ACHN (cell line): ENCODE measurements at regions not wholly inside any gene's neighbourhood (a gene's known extent, or its start where the extent isn't known, plus 50 kb on each side); places are given as distances from the start of the nearest gene placed in this dataset.
"Not testable (repeated sequence)": the region's sequence is repeated elsewhere in the genome, so short reads cannot be mapped to it uniquely, and the experiment has no call there.

Source experiments
- DNase-seq: peaks from one replicate; pipeline ENCODE4 v3.0.0-alpha.2; 2015
- in situ Hi-C: cut with HindIII; loops from 2 replicates; pipeline ENCODE4 v1.10.0; 2017; ENCODE audit warnings: low sequenced_read_pairs, low pct_ligation_motif_present, low pct_unique_long_range_greater_than_20kb

GRCh38 chr12:9295872-9296271, 87.7 kb upstream of the PZP start:
- DNase-seq, in situ Hi-C loops: not testable (repeated sequence)

- in situ Hi-C loops = not testable (repeated sequence)
Measured at GRCh38 chr12:9294072-9294620, 86.0 kb upstream of the PZP start.

GRCh38 chr12:9293391-9293790, 85.2 kb upstream of the PZP start:
- DNase-seq, in situ Hi-C loops: not testable (repeated sequence)

More at GRCh38 chr12:9294072-9294620, 86.0 kb upstream of the PZP start:
- DNase-seq = not testable (repeated sequence)

- in situ Hi-C loops, DNase-seq: not testable (repeated sequence)
Measured at GRCh38 chr12:9289984-9290383, 81.8 kb upstream of the PZP start.

GRCh38 chr12:9284724-9285123, 76.5 kb upstream of the PZP start:
- DNase-seq, in situ Hi-C loops: not testable (repeated sequence)

GRCh38 chr12:9284197-9284596, 76.0 kb upstream of the PZP start:
- in situ Hi-C loops = not testable (repeated sequence)
- DNase-seq = peak; percentile 43

- in situ Hi-C loops = not testable (repeated sequence)
- DNase-seq = peak; percentile 89
Measured at GRCh38 chr12:9283346-9284095, 75.3 kb upstream of the PZP start.

GRCh38 chr12:9276990-9277389, 68.8 kb upstream of the PZP start:
- no peak for DNase-seq
- in situ Hi-C loops = no loop called here

- in situ Hi-C loops = no loop called here
- DNase-seq = no peak
Measured at GRCh38 chr12:9273276-9273675, 65.1 kb upstream of the PZP start.

- no peak for DNase-seq
- in situ Hi-C loops = no loop called here
Measured at GRCh38 chr12:9271875-9272274, 63.7 kb upstream of the PZP start.

- in situ Hi-C loops = no loop called here
- DNase-seq = no peak
Measured at GRCh38 chr12:9264546-9264945, 56.4 kb upstream of the PZP start.

GRCh38 chr12:9260931-9261330, 52.7 kb upstream of the PZP start:
- in situ Hi-C loops = no loop called here

GRCh38 chr12:9258676-9259075, 50.5 kb upstream of the PZP start:
- in situ Hi-C loops = no loop called here

More at GRCh38 chr12:9260931-9261330, 52.7 kb upstream of the PZP start:
- DNase-seq = no peak

More at GRCh38 chr12:9258676-9259075, 50.5 kb upstream of the PZP start:
- DNase-seq = no peak
